ENCODE measurements at regions not wholly inside any gene's neighbourhood (a gene's known extent, or its start where the extent isn't known, plus 50 kb on each side); places are given as distances from the start of the nearest gene placed in this dataset.

DNA sequence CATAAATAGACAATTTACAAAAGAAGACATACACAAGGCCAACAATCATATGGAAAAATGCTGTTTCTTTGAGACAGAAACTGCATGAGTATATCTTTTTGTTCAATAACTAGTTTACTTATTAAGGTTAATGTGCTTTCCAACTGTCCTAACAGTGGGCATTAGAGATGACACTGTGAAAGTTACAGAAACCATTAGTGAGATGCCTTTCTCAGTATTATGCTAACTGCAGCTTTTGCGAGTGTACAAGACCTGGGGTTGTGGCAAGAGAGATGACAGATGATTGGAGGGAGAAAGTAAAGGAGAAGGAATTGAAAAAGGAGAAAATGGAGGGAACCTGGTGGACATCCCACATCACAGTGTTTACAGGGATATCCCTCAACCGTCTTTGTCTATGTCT, 640.5 kb downstream of the ZPLD1 start:
- no peak for FAIRE-seq

DNA sequence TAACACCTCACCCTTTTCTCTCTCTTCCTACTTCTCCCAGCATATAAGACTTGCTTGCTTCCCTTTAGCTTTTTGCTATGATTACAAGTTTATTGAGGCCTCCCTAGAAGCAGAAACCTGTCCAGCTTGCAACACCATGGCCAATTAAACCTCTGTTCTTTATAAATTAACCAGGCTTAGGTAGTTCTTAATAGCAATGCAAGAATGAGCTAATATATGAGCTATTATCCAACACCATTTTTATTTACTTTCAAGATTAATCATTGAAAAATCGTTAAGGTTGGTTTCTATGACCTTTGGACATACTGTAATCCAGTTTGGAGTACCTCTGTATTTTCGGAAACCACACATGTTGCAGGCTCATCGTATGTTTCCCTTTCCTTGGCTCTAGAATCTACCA, 643.1 kb downstream of the ZPLD1 start:
- peak; percentile 88 for FAIRE-seq

DNA sequence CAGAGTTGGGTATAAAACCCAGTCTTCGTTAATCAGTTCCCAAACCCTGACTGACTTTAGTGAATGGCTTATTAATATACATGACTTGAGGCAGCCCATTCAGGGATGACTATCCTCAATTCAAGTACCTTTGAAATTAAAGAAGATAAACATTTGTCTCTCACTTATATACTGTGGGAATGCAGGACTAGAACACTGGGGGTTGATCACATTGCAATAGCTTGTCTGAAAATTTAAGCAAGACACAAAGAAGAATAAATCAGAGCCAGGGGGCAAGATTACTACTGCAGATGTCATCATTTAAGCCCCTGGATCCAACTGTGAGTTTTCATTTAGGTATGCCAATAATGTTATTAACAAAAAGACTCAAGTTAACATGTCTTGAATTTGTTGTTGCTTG, 647.7 kb downstream of the ZPLD1 start:
- FAIRE-seq = no peak

DNA sequence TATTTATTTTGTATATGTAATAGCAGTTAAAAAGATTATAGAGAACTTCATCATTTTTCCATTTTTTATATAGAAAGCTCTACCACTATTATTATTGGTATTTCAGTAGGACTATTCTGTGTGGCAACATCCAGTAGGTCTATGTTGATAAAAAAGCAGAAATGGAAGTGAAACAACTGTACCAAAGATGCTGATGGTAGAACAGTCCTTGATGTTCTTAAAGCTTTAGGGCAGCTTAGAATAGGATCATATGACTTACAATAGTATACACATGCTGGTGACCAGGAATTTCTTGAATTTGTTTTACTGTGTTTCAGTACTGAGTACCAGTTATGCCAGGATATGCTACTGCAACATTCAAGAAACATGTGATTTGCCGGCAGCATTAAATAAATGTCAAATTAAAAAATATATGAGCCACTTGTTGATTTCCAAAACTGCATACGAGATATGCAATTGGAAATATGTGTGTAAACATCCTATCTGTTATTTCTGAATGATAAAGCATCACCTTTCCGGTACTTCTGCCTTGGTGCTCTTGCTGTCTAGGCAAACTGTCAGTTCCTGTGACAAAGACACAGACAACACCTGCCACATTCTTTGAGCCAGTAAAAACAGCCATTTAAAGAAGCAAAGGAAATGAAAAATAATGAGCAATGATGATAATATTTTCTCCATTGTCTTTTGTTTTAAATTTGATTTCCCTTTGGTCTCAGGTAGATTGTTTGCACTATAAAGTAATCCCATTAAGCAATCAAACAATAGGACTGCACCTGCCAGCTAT, 649.2 kb downstream of the ZPLD1 start:
- FAIRE-seq = no peak

DNA sequence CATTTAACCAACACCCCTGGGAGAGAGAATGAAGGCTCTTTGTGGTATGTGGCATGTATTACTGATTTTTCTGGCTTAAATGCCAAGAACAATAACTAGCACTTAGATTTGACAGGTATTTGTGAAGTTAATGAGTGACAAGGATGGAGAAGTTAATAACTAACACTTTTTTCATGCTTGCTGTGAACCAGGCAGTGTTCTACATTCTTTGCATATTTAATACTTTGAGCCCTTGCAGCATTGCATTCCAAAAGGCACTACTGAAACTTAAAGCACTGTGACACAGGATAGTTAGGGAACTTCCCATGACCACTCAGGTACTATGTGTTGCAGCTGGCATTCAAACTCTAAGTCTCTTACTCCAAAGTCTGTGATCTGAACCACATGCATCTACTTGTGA, 650.6 kb downstream of the ZPLD1 start:
- FAIRE-seq = no peak

DNA sequence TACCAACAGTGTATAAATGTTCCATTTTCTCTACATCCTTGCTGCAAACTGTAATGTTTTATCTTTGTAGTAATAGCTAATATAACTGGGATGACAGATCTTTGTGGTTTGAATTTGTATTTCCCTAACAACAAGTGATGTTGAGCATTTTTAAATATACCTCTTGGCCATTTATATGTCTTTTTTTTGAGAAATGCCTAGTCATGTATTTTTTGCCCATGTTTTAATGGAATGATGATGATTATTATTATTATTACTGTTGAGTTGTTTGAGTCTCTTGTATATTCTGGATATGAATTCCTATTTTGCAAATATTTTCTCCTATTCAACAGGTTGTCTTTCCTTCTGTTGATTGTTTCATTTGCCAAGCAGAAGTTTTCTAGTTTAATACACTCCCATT, 654.9 kb downstream of the ZPLD1 start:
- FAIRE-seq = no peak

DNA sequence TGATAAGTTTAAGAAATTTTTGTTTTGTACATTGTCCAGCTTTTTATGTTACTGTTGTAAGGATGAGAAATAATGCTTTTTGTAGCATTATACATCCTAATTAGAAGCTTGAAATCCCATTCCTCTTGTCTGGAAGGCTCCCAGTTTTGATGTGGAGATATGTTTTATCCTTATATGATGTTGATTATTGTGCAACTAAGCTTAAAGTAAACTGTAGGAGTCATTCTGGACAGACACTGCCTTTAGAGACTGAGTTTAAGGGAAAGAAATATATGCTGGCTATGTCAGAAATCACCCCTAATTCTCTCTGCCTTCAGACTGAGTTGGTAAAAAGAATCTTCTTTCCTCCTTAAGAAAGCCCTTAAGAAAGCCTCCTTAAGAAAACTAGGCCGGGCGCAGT, 670.4 kb downstream of the ZPLD1 start:
- FAIRE-seq = no peak

DNA sequence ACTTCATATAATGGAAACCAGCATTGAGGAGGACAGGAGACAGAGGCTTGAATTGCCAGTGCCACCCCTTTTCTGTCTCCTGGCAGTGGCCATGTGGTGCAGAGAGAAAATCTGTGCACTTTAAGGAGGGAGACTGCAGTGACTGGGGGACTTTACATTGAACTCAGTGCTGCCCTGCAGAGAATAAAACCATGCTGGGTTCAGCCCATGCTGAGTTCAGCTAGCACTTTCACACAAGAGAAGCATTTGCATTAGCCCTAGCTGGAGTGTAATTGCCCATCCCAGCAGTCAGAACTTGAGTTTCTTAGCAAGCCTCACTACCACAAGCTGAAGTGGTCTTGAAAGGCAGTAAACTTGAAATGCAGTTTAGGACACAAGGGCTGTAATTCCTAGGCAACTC, 677.5 kb downstream of the ZPLD1 start:
- FAIRE-seq = no peak

DNA sequence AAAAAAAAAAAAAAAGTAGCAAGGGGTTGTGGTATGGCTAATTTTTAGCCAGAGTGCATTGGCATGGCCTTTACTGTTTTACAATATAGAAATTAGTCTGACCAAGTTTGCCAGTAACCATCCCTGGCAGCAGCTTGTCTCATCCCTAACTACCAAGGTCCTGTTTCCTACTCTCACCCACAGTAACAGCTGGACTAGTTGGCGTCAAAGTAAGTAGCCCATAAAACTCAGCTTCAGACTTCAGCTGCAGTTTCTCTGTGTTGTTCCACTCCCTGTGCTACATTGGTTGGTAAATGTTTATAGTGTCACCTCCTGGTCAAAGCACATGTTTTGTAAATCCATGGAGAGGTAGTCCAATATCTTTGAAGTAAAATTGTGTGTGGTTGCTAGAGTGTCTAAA, 691.3 kb downstream of the ZPLD1 start:
- no peak for FAIRE-seq

DNA sequence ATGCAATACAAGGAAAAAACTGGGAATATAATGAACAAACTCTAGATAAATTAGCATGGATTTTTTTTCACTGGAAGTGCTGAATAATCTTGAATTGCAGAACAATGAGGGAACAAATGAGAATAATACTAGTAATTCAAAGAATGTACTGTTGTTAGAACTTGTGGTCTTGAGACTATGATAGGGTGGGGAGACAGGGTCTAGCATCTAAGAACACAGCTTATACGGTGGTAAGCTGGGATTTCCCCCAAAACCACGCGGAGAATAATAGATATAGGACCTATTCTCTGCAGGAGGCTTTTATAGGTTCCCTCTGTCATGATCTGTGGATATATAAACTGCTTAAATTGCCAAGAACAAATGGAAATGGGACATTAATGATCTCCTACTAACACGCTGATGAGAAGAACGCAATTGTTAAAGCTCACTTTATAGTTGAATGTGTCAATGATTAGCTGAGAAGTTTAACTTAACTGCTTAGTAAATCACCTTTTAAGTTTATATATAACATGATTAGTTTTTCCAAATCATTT, 692.3 kb downstream of the ZPLD1 start:
- FAIRE-seq = no peak

DNA sequence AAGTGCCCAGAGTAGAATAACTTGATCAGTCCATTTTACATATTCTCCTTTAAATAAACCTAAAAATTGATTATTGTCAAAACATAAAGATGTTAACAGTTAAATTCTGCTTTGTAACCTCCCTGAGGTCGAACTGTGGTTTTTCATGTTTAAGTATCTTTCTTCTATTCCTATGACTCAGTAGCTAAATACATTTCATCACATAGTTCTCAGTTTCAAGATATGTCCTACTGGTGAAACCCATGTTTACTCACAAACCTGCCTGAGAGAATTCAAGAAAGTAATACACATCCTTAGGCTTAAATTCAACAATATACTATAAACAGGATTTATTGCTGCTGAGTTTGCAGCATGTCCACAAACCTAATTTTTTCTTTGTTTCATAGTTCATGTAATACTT, 692.9 kb downstream of the ZPLD1 start:
- no peak for FAIRE-seq

DNA sequence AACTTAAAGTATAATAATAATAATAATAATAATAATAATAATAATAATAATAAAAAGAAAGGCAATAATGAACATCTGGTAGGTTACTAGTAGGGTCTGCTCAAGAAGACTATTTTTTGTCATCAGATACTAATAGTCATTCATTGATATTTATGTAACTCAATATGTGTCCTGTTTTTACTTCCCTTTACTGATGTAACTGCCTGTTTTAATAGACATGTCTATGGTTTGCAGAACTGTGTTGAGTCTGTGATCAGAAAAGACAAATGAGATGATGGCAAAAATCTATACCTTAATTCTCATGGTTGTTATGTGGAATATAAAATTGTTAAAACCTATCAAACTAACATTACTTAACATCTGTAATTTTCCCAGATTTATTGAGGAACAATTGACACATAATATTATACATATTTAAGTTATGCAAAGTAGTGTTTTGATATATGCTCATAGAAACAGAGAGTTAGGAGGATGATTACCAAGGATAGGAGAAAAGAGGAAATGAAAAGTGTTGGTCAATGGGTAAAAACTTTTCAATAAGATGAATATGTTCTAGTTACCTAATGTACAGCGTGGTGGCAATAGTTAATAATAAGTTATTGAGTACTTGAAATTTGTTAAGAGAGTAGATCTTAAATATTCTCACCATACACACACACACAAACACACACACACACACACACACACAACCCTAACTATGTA, 699.4 kb downstream of the ZPLD1 start:
- no peak for FAIRE-seq

DNA sequence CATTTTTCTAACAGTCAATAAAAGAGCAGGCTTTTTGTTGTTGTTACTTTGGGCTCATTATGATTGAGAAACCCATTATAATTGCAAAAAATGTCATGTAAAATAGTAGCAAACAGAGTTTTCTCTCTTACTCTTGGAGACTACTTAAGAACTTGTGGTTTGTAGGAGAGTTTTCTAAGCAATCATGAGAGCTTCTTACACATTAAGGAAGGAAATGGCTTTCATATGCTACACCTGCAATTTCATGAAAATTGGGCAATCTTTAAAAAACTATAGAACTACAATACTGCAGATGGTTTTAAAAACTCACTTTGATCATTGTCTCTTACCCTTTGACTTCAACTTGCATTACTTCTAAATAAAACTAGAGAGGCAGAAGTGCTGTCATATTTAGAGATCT, 701.8 kb downstream of the ZPLD1 start:
- FAIRE-seq = no peak

DNA sequence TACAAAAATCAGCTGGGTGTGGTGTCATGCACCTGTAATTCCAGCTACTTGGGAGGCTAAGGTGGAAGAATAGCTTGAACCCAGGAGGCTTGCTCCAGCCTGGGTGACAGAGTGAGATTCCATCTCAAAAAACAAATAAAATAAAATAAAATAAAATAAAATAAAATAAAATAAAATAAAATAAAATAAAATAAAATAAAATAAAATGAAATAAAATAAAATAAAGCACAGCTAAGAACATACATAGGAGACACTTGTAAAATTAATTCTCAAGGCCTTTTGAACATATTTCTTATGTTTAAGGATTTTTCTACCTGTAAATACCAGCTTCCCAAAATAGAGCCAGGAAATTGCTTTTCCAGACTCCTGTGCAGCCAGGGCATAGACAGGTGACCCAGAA, 703.0 kb downstream of the ZPLD1 start:
- no peak for FAIRE-seq

DNA sequence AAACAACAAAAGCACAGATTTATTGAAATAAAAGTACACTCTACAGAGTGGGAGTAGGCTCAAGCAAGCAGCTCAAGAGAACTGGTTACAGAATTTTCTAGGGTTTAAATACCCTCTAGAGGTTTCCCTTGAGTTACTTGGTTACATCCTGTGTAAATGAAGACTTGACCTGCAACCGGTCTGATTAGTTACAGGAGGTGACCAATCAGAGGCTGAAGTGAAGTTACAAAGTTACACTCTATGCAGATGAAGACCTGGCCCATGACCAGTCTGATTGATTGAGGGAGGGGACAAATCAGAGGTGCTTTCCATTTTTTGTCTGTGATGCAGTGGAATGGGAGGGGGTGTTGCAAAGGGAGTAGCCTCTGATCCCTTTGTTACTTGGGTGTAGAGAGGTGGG, 723.4 kb downstream of the ZPLD1 start:
- no peak for FAIRE-seq

DNA sequence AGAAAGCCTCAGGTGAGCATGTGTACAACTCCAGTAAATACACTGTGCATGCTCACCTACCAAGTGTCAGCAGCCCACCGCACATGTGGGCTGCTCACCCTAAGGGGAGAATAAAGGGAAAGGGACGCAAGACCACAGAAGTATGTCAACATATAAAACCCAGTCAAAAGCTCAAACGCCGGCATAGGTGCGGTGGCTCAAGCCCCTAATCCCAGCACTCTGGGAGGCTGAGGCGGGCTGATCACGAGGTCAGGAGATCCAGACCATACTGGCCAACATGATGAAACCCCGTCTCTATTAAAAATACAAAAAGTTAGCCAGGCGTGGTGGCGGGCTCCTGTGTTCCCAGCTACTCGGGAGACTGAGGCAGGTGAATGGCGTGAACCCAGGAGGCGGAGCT, 732.1 kb downstream of the ZPLD1 start:
- FAIRE-seq = no peak

DNA sequence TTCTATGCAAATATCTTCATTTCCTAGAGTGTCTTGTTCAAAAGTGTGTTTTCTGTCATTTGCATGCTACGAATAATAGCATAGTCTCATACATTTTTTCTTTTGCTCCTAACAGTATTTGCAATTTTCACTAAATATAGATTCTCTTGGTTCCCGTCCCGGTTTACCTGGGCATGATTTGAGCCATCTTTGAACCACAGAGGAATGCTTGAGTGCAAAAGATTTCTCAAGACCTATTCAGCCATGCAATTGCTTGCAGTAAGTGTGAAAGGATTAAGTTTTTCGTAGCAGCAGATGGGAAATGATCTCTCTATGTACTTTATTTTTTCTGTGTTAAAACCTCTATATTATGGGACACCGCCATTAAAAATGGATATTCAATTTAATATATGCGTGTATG, 733.0 kb downstream of the ZPLD1 start:
- FAIRE-seq = no peak

DNA sequence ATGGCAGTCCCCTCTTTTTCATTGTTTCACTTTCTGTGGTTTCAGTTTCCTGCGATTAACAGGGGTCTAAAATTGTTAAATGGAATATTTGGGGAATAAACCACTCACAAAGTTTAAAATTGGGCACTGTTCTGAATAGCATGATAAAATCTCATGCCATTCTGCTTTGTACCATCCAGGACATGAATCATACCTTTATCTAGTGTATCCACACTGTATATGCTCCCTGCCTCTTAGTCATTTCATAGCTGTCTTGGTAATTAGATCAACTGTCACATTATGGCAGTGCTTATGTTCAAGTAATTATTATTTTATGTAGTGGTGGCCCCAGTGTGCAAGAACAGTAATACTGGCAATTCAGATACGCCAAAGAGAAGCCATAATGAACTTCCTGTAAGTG, 734.5 kb downstream of the ZPLD1 start:
- no peak for FAIRE-seq

DNA sequence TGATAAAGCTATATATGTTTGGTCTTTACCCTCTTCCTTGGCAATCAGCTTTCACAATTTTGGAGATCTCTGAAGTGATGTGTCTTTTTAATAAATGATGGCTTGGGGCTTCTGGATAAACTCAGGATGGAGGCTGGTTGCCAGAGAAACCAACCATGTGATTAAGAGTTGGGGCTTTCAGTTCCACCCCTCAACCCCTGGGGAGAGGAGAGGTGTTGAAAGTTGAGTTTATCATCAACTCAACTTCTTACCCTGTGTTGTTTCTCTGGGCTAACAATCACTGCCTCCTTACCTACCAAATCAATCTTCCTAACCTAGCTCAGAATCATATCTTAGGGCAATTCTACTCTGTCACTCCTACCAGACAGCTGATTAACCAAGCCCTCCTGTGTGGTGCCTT, 735.8 kb downstream of the ZPLD1 start:
- FAIRE-seq = no peak

DNA sequence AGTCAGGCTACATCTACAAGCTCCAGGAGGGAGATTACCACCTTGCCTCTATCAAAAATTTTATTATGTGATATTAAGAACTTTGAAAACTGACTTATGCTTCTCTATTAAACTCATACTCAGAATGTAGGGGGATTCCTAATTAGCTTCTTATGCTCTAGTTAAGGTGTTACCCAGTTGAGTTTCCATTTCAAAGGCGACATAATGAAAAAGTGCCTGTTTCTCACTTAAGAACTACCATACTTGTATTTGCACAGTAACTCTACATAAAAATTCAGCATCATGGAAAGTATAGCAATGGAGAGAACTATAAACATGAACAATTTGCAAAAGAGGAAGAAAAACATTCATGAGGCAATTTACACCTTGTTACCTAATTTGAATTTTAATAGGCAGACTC, 739.1 kb downstream of the ZPLD1 start:
- no peak for FAIRE-seq

DNA sequence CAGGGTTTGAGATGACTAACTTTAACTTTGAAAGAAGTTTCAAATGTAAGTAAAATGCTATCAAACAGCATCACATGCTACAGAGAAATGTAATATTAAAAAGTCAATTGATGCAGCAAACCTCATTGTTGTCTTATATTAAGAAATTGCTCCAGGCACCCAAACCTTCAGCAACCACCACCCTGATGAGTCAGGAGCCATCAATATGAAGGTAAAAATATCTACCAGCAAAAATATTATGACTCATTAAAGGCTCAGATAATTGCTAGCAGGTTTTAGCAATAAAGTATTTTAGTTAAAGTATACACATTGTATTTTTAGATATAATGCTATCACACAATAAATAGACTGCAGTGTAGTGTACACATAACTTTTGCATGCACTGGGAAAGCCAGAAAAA, 746.3 kb downstream of the ZPLD1 start:
- FAIRE-seq = no peak

DNA sequence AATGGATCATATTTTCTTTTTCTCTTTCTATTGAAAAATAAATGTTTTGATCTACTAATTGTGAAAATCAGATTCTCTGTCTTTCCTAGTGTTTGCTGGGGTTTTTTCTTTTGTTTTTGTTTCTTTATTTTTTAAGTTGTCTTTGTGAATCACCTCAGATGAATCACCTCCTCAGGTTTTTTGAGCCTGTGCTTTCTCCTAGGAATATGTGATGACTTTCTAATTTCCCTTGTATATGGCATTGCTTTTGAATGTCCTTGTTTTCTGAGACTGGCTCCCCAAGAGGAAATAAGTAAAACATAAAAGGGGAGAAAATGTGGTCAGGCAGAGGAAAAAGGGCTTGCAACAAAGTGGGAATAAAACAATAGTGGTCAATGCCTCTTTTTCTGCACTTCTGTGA, 750.0 kb downstream of the ZPLD1 start:
- FAIRE-seq = no peak

DNA sequence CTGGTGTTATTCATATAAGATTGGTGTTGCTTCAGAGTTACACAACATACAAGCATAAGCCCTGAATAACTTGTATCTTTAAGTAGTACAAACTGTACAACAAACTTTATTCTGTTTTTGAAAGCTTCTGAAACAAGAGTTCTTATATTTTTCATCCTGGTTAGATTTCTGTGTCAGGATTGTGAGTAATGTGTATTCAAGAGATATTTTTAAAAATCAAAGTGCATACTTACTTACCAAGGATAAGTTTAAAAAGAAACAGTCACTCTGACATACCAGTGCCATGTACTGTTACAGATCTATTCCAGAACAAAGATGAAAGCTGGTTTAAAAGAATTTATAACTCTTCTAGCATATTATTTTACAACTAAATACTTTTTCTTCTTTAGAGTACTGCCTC, 755.1 kb downstream of the ZPLD1 start:
- no peak for FAIRE-seq

DNA sequence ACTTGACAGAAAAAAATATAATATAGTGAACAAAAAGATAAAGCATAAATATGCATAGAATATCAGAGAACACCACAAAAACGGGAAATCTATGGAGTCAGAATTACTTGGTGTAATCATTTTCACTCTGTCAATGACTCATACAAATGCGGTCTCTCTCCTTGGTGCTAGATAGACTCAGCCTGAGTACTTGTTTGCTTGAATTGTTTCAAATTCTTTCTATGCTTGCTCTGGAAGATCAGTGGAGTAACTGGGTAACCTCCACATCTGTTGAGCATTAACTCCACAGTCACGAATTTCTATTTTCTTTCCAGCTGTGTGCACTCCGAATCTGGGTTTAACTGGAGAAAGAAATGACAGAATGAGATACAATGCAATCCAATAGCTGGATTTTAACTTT, 760.4 kb downstream of the ZPLD1 start:
- no peak for FAIRE-seq

DNA sequence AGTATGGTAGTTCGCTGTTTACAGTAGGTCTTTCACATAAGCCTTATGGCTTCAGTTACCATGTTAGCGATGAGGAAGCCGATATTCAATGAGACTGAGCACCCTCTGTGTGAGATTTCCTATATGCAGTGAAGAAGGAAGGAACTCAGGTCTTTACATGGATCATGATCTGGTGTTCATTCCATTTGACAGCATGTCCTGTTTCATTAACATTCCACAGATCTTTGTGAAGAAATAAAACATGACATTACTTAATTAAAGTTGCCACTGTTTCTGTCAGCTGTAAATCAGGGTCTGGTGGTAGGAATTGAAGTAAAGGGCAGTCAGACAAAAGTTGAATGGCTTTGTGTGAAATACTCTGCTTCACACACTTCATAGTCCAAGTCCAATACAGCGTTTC, 768.6 kb downstream of the ZPLD1 start:
- no peak for FAIRE-seq

All from islet of Langerhans (tissue), 1 donor.